Tibial nerve (tissue), 3 donors: ENCODE measurements at regions not wholly inside any gene's neighbourhood (a gene's known extent, or its start where the extent isn't known, plus 50 kb on each side); places are given as distances from the start of the nearest gene placed in this dataset.

Source experiments
- POLR2A ChIP-seq, 2 donors: fragments of 450-650 bp; IDR thresholded peaks; one replicate each; pipeline ENCODE4 v1.6.1; 2017; ENCODE audit warnings: antibody characterized with exemption in 2 of 2, mild to moderate bottlenecking in 2 of 2, moderate library complexity in 2 of 2
- TF ChIP-seq, protein P1 (sequence below), 5 experiments: fragments of 200-600 bp in 3 of 5; fragments of 450-650 bp in 2 of 5; sonication (generic) in 3 of 5; IDR thresholded peaks; one replicate each; pipeline ENCODE4 v1.5.1; 2016 to 2019; ENCODE audit warnings: antibody characterized with exemption in 5 of 5, mild to moderate bottlenecking in 3 of 5, moderate library complexity in 2 of 5

DNA sequence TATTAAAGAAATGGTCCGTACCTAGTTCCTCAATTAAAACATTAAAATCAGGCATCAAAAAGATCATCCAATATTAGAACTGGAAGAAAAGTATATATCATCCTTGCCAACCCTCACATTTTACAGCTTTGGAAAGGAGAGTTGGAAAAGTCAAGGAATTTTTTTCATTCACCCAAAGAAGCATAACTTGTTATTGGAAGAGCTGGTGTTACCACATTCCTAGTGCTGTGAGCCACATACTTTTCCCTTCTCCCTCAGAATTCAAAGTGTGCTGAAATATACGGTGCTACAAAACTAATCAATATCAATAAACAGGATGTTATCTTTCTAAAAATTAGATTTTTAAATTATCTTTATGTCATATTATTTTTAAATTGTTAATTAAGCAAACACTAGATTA lies 202.1 kb upstream of the FAT3 start:
- TF ChIP-seq, protein P1, sequence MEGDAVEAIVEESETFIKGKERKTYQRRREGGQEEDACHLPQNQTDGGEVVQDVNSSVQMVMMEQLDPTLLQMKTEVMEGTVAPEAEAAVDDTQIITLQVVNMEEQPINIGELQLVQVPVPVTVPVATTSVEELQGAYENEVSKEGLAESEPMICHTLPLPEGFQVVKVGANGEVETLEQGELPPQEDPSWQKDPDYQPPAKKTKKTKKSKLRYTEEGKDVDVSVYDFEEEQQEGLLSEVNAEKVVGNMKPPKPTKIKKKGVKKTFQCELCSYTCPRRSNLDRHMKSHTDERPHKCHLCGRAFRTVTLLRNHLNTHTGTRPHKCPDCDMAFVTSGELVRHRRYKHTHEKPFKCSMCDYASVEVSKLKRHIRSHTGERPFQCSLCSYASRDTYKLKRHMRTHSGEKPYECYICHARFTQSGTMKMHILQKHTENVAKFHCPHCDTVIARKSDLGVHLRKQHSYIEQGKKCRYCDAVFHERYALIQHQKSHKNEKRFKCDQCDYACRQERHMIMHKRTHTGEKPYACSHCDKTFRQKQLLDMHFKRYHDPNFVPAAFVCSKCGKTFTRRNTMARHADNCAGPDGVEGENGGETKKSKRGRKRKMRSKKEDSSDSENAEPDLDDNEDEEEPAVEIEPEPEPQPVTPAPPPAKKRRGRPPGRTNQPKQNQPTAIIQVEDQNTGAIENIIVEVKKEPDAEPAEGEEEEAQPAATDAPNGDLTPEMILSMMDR (IDR thresholded peaks at IDR 0.05), result no peak
- TF ChIP-seq POLR2A (IDR thresholded peaks at IDR 0.05), result no peak
